ENCODE measurements at regions not wholly inside any gene's neighbourhood (a gene's known extent, or its start where the extent isn't known, plus 50 kb on each side); places are given as distances from the start of the nearest gene placed in this dataset.

- no peak for TF ChIP-seq CTCF (IDR thresholded peaks at IDR 0.05)
- TF ChIP-seq POLR2A (IDR thresholded peaks at IDR 0.05), result no peak
Observed at GRCh38 chr1:73359001-73359400, 839.0 kb downstream of the LRRIQ3 start.

Data from heart left ventricle (tissue), 13 donors.